ENCODE measurements at regions not wholly inside any gene's neighbourhood (a gene's known extent, or its start where the extent isn't known, plus 50 kb on each side); places are given as distances from the start of the nearest gene placed in this dataset.

- POLR2A ChIA-PET (ENCODE audit: partially characterized antibody): no interaction called here
- Histone ChIP-seq H3K9me3 (ENCODE audit: insufficient read depth in 2 of 2, low read depth in 1 of 2, low read length in 1 of 2) (no peaks in the 10 kb centered on the region), H4K5ac (ENCODE audit: insufficient read length, low read depth, low read length) (no peak overlapping the region), H2BK15ac (ENCODE audit: low read length) (no peak overlapping the region), H3K18ac (ENCODE audit: extremely low read depth, low read length) (no peak overlapping the region), H4K91ac (replicated peaks; ENCODE audit: insufficient read length, low read length) (no peak overlapping the region), H4K20me1 (replicated peaks in 1 of 2; ENCODE audit: control insufficient read depth in 1 of 2, insufficient read depth in 2 of 2, low read length in 2 of 2) (no peaks in the 10 kb centered on the region), H2BK120ac (replicated peaks; ENCODE audit: low read depth, low read length) (no peak overlapping the region), H3K4me2 (ENCODE audit: insufficient read depth in 1 of 2, low read depth in 2 of 2, low read length in 2 of 2) (no peak overlapping the region), H3K4me3 (ENCODE audit: extremely low read depth in 1 of 4, insufficient read depth in 2 of 4, low read depth in 3 of 4, low read length in 4 of 4) (no peak overlapping the region), H3K4ac (replicated peaks; ENCODE audit: insufficient read length, low read depth, low read length) (no peak overlapping the region), H3K79me1 (ENCODE audit: low read depth, low read length) (no peaks in the 10 kb centered on the region), H3K23me2 (ENCODE audit: low read depth, low read length) (no peaks in the 10 kb centered on the region), H3K27ac (ENCODE audit: low read depth, low read length) (no peak overlapping the region), H2BK12ac (ENCODE audit: low read depth, low read length) (no peak overlapping the region), H3K4me1 (replicated peaks in 1 of 4; ENCODE audit: control insufficient read depth in 3 of 4, insufficient read depth in 4 of 4, low read length in 3 of 4) (no peaks in the 10 kb centered on the region), H2AFZ (ENCODE audit: low read length) (no peak overlapping the region), H2AK5ac (ENCODE audit: low read depth, low read length) (no peak overlapping the region), H3K14ac (ENCODE audit: insufficient read length) (no peak overlapping the region), H3K9ac (replicated peaks in 1 of 4; ENCODE audit: extremely low read depth in 1 of 4, low read depth in 3 of 4, low read length in 3 of 4) (no peak overlapping the region), H2BK5ac (ENCODE audit: low read depth, low read length) (no peak overlapping the region), H3K56ac (replicated peaks; ENCODE audit: insufficient read length, low read depth, low read length) (no peak overlapping the region), H3K23ac (ENCODE audit: insufficient read length) (no peak overlapping the region), H4K8ac (ENCODE audit: extremely low read depth, insufficient read depth, low read length) (no peak overlapping the region), H2BK20ac (ENCODE audit: low read length) (no peak overlapping the region), H3K36me3 (ENCODE audit: control insufficient read depth in 2 of 4, insufficient read depth in 4 of 4, low read length in 3 of 4) (no peaks in the 10 kb centered on the region), H3K27me3 (replicated peaks in 1 of 4; ENCODE audit: control insufficient read depth in 3 of 4, extremely low read depth in 1 of 4, insufficient read depth in 3 of 4, low read length in 3 of 4) (peaks cover 0 to 1% (median 0%) of the 10 kb centered on the region in 4 experiments; a peak in 1 of 7 replicates), H3K79me2 (ENCODE audit: control insufficient read depth in 1 of 2, insufficient read depth in 2 of 2, low read length in 2 of 2) (no peaks in the 10 kb centered on the region)
- WGBS, 2 experiments (ENCODE audit: extremely low coverage in 1 of 2, insufficient coverage in 1 of 2, insufficient read length in 1 of 2, insufficient replicate concordance in 2 of 2, low coverage in 1 of 2, low lambda C conversion rate in 2 of 2, missing lambda C conversion rate in 1 of 2): 89% methylated on average over 5 of the region's 5 CpGs; no CpG with 5 or more reads in 1 of the 2 experiments
- FAIRE-seq: no peak
- CTCF ChIA-PET (ENCODE audit: partially characterized antibody): interaction anchor here (1.1 kb wide), 1 partner anchor 15 kb away, joined by 4 read pairs; no protein-coding TSS in a partner anchor
- DNase-seq (ENCODE audit: low read depth in 1 of 2, low spot score in 2 of 2): no peak
- TF ChIP-seq, protein P1, sequence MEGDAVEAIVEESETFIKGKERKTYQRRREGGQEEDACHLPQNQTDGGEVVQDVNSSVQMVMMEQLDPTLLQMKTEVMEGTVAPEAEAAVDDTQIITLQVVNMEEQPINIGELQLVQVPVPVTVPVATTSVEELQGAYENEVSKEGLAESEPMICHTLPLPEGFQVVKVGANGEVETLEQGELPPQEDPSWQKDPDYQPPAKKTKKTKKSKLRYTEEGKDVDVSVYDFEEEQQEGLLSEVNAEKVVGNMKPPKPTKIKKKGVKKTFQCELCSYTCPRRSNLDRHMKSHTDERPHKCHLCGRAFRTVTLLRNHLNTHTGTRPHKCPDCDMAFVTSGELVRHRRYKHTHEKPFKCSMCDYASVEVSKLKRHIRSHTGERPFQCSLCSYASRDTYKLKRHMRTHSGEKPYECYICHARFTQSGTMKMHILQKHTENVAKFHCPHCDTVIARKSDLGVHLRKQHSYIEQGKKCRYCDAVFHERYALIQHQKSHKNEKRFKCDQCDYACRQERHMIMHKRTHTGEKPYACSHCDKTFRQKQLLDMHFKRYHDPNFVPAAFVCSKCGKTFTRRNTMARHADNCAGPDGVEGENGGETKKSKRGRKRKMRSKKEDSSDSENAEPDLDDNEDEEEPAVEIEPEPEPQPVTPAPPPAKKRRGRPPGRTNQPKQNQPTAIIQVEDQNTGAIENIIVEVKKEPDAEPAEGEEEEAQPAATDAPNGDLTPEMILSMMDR (IDR thresholded peaks at IDR 0.05; ENCODE audit: control extremely low read depth in 1 of 3, insufficient read depth in 1 of 3, low read depth in 1 of 3, low read length in 3 of 3): no peak
- TF ChIP-seq SAP30 (IDR thresholded peaks at IDR 0.05; ENCODE audit: insufficient read depth, insufficient replicate concordance, low read length): no peak
- no peak for TF ChIP-seq YY1 (IDR thresholded peaks at IDR 0.05; ENCODE audit: low read depth, low read length)
- TF ChIP-seq HDAC6 (IDR thresholded peaks at IDR 0.05; ENCODE audit: low read depth, low read length): no peak
- no peak for TF ChIP-seq ATF2 (IDR thresholded peaks at IDR 0.05; ENCODE audit: low read length)
- no peak for TF ChIP-seq ASH2L (IDR thresholded peaks at IDR 0.05; ENCODE audit: low read length)
- TF ChIP-seq SIRT6 (IDR thresholded peaks at IDR 0.05; ENCODE audit: low read length): no peak
- no peak for TF ChIP-seq KDM4A (IDR thresholded peaks at IDR 0.05; ENCODE audit: low read depth, low read length, severe bottlenecking)
- no peak for TF ChIP-seq SUZ12 (IDR thresholded peaks at IDR 0.05; ENCODE audit: low read length)
- no peak for TF ChIP-seq EZH2 (IDR thresholded peaks at IDR 0.05; ENCODE audit: low read depth, low read length, severe bottlenecking)
Observed at GRCh38 chr2:215722125-215722524, 286.3 kb upstream of the FN1 start.

Measured in H1 (cell line).